NCI-H187 (cell line): ENCODE measurements at regions not wholly inside any gene's neighbourhood (a gene's known extent, or its start where the extent isn't known, plus 50 kb on each side); places are given as distances from the start of the nearest gene placed in this dataset.

ENCODE experiments used
- DNase-seq, 2 experiments: peaks; one replicate each; lab custom pipeline; 2025; lab: John Stamatoyannopoulos, UW

DNA sequence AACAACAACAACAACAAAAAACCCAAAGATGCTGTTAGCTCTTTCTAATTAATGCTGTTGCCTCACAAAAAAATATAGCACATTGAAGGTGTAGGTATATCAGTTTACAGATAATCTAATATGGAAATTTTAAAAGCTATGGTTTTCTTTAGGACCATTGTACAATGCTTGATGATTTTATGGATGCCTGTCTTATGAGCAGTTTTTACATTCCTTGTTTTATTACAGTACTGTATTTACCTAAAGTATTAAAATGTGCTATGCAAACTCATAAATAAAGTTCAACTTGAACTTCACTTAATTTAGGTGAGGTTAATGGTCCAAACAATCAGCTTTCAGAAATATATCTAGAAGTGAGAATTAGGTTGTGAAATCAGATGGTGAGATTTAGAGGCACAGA lies 212.2 kb upstream of the GOLIM4 start:
- no peak for DNase-seq

DNA sequence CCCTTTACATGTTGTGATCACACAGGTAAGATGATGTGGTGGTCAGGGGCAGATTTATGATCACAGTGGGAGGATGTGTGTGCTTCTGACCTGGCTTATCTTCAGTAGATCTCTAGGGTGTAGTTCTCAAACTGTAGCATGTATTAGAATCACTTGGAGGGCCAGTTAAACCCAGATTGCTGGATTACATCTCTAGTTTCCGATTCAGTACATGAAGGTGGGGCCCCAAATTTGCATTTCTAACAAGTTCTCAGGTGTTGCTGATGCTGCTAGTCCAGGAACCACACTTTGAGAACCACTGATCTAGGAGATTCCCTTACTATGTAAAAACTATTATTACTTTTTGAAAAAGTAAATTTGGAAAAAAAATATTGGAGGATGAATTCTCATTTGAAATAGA lies 199.3 kb upstream of the GOLIM4 start:
- no peak for DNase-seq

DNA sequence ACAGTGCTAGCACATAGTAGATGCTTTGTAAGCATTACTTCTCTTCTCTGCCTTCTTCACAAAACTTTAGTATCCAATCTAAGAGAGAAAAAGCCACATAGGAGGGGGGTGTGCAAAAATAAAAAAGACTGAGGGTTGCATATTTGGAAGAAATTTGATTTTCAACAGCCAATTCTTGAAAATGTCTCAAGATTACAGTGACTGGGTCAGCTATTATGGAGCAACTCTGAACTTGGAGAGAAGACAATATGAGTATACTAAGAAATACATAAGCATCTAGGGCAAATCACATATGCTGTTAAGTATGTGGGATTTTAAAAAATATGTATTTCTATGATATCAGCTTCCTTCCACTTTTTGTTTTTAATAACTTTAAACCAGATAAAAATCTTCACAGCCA lies 196.6 kb upstream of the GOLIM4 start:
- DNase-seq = no peak

GRCh38 chr3:168289471-168290008 lies 193.8 kb upstream of the GOLIM4 start:
- DNase-seq = no peak

GRCh38 chr3:168288511-168289401 lies 193.0 kb upstream of the GOLIM4 start:
- DNase-seq = no peak

DNA sequence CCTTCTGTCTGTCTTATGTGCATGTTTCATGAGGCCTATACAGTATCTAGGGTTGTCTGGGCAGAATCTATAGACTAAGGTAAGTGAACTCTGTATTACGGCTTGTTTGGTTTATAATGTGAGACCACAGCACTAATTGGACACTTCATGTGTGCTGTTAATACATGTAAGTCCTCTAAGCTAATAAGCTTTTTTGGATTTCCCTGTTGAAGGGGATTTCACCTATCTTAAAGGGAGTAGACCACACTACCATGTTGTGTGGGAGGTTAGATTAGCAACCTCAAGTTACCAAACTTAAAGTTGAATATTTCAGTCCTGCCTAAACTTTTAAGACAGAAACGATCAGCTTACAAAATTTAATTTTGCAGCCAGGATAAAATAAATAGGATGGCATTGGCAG lies 189.8 kb upstream of the GOLIM4 start:
- no peak for DNase-seq

DNA sequence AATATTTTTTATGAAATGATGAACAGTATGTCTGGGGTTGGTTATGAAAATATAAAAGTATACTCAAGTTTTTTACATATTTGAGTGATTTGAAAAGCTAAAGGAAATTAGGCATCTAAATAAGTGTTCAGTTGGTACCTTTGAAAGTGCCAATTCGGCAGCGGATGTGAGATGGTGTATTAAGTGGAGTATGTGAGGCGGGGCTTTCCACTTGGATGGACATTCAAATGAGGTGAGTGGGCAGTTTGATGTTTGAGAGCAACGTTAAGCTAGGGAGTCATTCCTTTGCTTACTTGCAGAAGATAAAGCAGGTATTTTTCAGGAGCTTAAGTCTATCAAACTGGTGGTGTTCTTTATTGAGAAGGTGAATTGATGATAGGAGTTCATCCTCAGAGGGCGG lies 189.0 kb upstream of the GOLIM4 start:
- no peak for DNase-seq

DNA sequence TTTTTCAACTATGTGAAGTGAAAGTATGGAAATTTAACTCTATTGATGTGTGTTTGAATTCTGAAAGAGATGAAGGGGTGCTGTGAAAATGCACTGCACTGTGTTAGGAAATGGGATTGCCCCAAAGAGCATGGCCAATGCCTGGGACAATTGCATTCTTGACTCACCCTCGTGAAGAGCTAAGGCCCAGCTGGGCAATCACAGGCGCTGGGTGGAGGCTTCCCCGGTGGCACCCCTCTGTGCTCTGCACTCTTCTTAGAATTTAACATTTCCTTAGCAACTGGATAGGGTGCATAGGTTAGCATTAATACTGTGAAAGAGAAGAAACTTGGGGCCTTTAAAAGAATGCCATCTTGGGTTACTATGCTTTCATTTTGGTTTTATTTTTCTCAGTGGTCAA lies 179.9 kb upstream of the GOLIM4 start:
- DNase-seq = no peak

DNA sequence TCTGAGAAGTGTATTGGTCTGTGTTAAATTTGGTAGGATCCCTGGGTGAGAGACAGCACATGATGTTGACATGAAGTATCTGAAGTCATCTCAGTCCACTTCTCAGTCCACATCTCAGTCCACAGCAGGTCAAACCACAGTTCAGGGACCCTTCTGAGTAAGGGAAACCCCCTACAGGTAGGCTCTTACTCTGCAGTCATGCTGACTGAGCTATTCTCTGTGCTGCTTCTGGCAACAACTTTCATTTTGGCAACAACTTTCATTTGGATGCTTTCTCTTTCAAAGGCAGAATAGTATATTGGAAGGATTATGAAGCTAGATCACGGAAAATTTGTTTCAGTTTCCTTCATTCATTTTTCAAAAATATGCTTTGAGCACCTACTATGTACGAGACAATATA lies 178.2 kb upstream of the GOLIM4 start:
- DNase-seq = no peak

GRCh38 chr3:168273036-168273435 lies 177.3 kb upstream of the GOLIM4 start:
- DNase-seq = no peak

DNA sequence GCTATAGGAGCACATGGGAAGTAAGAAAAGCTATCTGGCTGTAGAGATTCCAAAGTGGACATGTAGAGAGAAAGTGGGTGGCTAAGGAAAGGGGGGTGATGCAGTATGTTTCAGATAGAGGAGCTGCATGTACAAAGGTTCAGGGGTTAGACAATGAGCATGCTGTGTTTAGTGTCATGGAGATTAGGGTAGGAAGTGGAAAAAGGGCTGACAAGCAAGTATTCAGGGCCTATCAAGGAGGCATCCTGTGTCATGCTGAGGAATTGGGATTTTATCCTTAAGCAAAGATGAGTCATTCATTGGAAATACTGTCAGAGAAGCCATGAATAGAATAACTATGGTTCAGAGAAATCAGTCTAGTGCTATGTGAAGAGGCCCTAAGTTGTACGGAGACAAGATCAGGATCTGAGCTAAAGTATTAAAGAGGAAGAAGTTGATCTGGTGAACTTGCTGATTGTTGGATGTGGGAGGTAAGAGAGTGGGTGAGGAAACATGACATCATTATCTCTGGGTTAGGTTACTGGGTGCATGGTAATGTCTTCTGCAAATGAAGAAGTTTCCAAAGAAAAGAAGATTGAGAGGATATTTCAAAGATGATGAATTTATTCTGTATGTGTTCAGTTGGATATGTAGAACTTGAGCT lies 176.7 kb upstream of the GOLIM4 start:
- no peak for DNase-seq

GRCh38 chr3:168271932-168272331 lies 176.2 kb upstream of the GOLIM4 start:
- DNase-seq = no peak

DNA sequence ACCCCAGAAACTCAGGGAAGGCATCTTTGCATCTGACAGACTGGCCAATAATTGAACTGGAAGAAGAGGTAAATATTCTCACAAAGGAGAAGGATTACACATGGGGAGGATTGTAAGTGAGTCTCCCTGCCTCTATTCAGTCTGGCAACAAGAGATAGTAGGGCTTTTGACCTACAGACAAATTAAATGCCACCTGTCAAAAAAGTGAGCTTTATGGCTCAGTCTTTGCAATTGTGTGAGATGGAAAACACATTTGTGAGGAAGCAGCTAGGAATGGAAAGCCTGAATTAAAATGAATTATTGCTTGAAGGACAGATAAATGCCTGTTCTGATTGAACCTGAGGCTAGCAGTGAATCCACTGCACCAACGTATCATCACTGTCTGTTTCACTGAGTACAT lies 173.3 kb upstream of the GOLIM4 start:
- no peak for DNase-seq

- DNase-seq = no peak
Observed at GRCh38 chr3:168267179-168267578, 171.5 kb upstream of the GOLIM4 start.

GRCh38 chr3:168266335-168266734 lies 170.6 kb upstream of the GOLIM4 start:
- no peak for DNase-seq

DNA sequence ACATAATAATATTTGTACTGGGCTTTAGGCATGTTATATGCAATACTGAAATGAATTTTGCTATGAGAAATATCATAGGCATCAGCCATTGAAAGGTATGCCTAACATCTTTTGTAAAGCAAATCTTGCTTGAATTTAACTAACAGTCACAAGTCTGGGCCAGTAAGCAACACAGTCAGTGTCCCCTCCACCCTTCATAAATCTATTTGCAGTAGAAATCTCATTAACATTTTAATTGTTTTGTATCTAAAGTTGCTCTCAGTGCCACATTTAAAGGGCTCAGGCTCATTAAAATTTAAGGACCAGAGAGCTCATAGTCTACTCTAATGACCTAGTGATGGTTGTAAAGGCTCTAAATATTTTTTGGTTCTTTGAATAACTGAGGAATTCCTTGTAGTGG lies 167.2 kb upstream of the GOLIM4 start:
- no peak for DNase-seq

DNA sequence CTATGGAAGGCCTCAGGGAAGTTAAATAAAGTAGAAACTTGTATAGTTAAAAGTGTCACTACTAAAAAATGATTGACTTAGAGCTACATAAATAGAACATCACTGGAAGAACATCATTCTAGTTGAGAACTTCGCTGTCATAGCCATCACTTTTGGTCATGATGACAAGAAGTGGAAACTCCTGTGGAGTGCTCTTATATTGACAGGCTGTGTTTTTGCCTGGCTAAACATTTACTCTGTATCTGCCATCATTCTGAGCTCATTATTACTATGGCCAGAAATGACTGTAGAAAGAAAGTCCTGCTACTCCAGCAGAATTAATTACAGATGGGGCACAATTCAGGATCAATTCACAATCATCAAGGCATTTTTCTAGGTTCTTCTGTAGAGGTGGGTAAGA lies 165.1 kb upstream of the GOLIM4 start:
- DNase-seq = no peak

DNA sequence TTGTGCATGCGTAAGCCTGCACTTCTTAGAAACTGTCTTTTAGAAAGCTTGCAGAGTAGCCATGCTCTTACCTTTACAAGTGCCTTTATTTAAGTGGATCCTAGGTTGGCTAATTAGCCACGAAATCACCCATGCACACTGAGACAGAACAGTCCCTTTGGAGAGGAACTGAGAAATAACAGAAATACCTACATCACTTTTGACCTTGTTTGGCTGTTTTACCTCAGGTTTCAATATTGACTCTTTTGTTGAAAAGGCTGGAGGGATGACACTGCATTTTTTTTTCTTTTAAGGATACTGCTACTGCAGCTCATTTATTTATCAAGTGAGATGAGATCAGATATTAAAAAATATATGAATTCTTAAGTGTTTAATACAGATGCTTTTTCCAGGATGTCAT lies 155.6 kb upstream of the GOLIM4 start:
- no peak for DNase-seq

DNA sequence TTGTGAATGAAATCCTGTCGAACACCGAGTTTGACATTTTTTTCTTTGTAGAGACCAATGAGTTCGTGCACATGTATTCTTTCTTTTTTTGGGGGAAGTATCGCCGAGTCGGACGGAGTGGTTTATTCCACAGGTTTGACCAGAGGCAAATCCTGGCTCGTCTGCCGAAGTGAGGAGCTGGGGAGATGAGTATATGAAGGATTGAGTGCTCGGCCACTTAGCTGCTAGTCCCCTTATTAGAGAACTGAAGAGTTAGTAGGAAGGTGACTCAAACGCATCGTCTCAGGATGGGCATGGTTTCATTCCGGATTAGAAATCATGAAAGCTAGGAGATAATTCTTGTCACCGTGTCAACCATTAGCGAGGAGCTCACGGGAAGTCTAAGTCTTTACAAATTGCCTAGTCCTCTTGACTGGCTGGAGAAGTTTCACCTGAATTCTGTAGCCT lies 154.7 kb upstream of the GOLIM4 start:
- no peak for DNase-seq

- DNase-seq = peak; percentile 41 to 42
Observed at GRCh38 chr3:168249550-168250414, 154.1 kb upstream of the GOLIM4 start.

DNA sequence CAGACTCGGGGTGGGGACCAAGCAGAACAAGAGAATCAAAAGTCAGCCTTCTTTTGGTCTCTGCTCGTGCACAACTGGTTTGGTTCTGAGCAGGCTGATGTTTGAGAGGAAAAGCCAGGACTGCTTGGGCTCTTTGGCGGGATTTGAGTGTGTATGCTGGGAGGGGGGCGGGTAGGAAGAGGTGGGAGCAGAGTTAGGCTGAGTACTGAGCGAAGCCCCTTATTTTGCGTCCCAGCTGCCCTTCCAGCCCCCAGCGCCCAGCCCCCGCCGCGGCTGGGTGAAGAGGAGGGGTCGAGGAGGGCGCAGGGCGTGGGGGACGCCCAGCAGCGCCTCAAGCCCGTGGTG lies 153.5 kb upstream of the GOLIM4 start:
- DNase-seq = no peak
